ENCODE measurements at regions not wholly inside any gene's neighbourhood (a gene's known extent, or its start where the extent isn't known, plus 50 kb on each side); places are given as distances from the start of the nearest gene placed in this dataset.
A peak's percentile ranks its signal among the peaks of the same experiment; 100 is the strongest.

- no peak for DNase-seq
These were observed 1127.5 kb upstream of the NCAM2 start for GRCh38 chr21:19870682-19871081.

GRCh38 chr21:19874521-19874920 is 1123.7 kb upstream of the NCAM2 start:
- DNase-seq: no peak

DNA sequence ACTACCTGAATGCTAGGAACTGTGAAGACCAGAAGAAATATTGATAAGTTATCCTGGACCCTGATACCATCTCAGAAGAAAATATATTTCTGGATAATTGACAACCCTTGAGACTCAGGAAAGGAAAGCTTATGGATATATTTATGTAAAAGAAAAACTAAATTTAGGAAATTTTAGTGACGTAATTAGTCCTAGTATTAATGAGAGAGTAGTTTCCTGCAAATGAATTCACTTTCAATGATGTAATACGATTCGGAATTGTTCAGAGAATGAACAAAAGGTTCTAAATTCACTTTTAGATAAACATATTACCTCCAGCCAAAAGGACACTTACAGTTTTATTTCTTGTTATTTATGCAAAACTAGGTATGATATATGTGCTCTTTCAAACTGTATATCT is 1120.1 kb upstream of the NCAM2 start:
- DNase-seq: no peak

DNA sequence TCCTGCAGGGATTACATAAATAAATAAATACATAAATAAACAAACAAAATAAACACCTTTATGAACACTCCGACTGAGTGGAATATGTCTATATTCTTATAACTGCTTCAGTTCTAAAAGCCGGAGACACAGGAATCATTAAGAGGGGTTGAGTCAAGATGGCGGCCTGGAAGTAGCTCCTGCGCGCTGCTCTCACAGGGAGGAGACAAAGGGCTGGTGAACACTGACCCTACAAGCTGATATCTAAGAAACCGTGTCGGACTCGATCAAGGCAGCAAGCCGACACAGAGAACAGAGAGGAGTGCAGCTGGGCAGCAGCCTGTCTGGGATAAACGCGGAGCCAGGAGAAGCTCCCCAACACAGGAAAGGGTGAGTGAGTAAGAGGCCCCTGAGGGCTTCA is 1098.6 kb upstream of the NCAM2 start:
- no peak for DNase-seq

- DNase-seq: no peak
These were observed 1098.1 kb upstream of the NCAM2 start for GRCh38 chr21:19900149-19900548.

GRCh38 chr21:19908390-19908789 is 1089.8 kb upstream of the NCAM2 start:
- no peak for DNase-seq

GRCh38 chr21:19914028-19914427 is 1084.2 kb upstream of the NCAM2 start:
- no peak for DNase-seq

GRCh38 chr21:19921211-19921610 is 1077.0 kb upstream of the NCAM2 start:
- DNase-seq: no peak

- no peak for DNase-seq
These were observed 1076.1 kb upstream of the NCAM2 start for GRCh38 chr21:19922122-19922521.

DNA sequence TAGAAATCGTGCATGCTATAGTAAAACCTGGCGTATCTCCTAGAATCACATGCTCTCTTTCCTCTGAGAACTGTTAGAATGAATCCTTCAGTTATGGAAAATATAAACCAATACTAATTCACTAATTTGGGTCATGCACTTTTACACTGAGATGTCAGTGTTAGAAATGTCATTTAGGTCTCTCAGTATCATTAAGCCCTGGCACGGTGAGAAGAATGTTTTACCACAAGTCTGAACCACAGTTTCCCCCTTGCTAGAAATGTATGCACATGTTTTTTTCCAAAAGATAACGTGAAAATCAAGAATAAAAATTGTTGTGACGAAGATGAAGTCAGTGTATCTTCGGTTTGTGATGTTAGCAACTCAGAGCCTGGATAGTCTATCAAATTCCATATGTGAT is 1062.7 kb upstream of the NCAM2 start:
- DNase-seq: no peak

GRCh38 chr21:19937619-19938018 is 1060.6 kb upstream of the NCAM2 start:
- no peak for DNase-seq

GRCh38 chr21:19941626-19942025 is 1056.6 kb upstream of the NCAM2 start:
- DNase-seq: no peak

DNA sequence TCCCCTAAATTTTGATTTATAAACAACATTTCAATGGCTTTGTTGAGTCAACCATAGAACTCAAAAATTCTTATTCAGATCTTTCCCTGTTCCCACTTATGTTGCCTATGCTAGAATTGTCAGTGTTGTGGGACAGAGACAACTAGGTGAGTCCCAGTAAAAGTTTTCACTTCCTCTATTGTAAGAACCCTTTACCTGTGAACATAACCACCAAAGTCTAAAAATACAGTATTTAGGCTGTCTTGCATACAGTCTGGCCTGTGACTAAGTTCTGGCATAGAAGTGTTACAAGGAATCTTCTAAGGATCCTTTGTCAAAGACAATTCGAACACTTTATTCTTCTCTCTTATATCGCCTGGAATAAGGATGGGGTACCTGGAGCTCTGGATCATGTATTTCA is 1047.9 kb upstream of the NCAM2 start:
- DNase-seq: no peak

GRCh38 chr21:19969156-19969555 is 1029.1 kb upstream of the NCAM2 start:
- DNase-seq: no peak

DNA sequence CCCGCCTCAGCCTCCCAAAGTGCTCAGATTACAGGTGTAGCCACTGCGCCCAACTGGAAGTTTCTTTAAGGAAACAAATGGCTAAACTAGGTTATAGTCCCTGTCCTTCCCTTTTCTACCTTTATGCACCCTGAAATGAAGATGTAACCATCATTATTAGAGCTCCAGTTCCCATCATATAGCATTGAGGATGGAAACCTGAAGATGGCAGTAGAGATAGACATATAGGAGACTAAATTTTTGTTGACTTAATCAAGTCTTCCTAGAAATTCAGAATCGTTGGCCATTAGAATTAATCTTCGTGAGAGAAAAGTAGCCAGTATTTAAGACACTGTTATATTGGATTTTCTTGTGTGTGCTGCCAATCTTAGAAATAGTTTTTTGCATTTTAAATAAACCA is 1016.3 kb upstream of the NCAM2 start:
- DNase-seq: no peak

DNA sequence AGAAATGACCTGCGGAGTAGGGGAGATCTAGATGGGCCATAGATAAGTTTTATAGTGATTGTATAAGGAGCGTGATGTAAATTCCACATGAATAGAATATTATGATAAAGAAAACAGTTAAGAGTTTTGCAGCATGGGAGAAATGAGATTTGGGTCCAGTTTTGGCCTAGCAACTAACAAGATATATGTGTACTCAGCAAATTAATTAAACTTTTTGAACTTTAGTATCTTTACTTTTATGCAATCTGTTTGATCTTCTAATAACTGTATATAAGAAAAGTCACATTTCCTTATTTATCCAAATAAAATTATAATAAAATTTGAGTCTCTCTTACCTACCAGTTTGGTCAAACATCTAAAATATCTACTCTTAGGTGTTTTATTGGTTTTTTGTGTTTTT is 1011.8 kb upstream of the NCAM2 start:
- no peak for DNase-seq

DNA sequence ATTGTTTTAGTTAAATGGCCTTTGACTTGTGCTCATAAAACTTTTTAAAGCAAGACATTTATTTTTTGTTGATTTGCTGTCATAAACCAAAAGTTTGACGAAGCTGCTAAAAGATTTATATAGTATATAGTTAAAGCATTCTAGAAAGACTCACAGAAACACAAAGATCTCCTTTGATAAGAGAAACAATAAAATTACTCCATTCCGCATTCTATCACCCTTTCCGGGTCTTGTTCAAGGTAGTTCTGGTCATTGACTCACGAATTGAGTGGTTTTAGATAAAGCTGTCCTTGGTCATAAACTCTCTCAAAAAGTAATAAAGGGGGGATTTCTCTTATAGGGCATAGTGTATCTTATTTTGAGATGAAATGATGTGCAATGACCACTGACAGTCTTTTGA is 1010.5 kb upstream of the NCAM2 start:
- DNase-seq: no peak

- no peak for DNase-seq
These were observed 1005.7 kb upstream of the NCAM2 start for GRCh38 chr21:19992540-19992939.

DNA sequence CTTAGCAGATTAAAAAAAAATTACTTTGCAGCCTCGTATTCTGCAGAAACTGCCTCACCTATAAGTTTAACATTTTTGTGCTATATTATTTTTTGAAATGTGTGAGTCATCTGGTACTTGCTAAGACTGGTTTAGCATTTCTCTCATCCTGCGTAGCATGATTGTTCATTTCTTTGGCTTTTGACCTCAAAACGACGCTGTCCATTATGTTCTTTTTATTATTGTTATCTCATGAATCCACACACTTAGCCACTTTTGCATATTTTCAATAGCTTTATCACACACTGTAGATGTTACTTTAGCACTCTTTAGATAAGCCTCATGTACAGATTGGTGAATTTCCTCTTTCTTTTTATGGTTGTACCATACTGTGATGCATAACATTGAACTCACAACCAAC is 1004.9 kb upstream of the NCAM2 start:
- DNase-seq: no peak

GRCh38 chr21:19995253-19995652 is 1003.0 kb upstream of the NCAM2 start:
- no peak for DNase-seq

DNA sequence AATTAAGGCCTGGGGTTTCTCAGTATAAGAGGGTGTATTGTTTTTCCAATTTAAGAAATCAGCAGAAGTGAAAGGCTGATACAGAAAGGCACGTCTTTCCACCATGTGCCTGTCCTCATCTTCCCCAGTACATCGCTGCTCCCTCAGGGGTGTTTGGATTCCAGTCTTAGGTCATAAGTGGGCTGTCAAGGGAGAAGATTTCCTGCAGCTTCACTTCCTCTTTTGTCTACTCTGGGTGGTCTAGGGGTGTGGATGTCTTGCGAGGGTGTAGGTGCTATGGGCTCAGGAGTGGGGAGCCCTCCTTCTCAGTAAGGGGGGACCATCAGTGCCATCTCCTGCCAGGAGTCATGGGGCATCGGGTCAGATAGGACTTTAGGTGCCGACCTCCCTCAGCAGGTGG is 999.8 kb upstream of the NCAM2 start:
- DNase-seq: no peak

GRCh38 chr21:19999369-20000272 is 998.6 kb upstream of the NCAM2 start:
- DNase-seq: no peak

- DNase-seq: peak; percentile 22
These were observed 993.8 kb upstream of the NCAM2 start for GRCh38 chr21:20004367-20004766.

DNA sequence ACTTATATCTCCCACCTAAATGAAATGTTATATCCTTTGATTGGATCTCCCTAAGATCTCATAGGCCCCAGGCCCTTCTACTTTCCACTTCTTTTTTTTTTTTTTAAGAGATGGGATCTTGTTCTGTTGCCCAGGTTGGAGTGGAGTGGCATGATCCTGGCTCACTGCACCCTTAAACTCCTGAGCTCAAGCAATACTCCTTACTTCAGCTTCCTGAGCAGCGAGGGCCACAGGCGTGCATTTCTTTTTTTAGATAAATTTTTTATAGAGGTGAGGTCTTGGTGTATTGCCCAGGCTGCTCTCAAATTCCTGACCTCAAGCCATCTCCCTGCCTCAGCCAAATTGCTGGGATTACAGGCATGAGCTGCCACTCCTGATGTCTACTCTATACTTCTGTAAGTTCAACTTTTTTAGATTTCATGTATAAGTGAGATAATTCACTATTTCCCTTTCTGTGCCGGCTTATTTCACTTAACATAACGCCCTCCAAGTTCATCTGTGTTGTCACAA is 987.5 kb upstream of the NCAM2 start:
- no peak for DNase-seq

DNA sequence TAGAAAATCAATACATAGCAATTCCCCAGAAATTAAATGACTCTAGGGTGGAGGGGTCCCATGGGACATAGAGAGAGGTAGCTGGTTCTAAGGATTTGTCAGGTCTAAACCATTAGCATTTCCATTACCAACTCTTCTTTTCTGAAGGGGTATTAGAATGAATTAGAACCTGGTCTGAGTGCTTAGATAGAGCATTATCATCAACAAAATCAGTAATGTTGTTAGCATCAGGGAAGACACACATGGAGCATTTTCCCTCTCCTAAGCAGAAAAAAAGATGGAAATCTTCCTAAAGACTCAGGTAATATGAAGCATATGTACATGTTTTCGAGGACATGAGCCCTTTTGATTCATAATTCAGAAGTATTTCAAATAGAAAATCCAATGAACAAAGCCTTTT is 984.4 kb upstream of the NCAM2 start:
- DNase-seq: no peak
